ENCODE measurements at regions not wholly inside any gene's neighbourhood (a gene's known extent, or its start where the extent isn't known, plus 50 kb on each side); places are given as distances from the start of the nearest gene placed in this dataset.

- DNase-seq, result no peak
Observed at GRCh38 chr7:46559194-46559832, 638.2 kb upstream of the IGFBP3 start.

GRCh38 chr7:46558482-46559193 is 637.6 kb upstream of the IGFBP3 start:
- no peak for DNase-seq

DNA sequence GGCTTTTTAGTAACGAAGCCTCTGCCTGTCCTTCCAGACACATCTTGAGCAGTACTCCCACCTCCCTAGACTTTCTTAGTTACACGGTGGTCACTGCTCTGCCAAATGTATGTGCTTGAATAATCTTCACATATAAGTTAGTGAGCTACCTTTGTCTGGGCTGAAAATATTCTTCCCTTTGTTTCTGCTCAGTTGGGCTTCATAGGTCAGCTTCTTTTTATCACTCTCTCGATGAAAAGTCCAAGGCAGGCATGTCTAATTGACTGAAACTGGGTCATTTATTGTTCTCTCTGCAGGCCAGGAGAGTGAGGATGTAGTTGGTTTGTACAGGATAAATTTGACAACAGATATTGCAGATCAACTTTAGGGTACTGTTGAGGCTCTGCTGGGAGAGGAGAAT is 636.7 kb upstream of the IGFBP3 start:
- no peak for DNase-seq

- no peak for DNase-seq
Observed at GRCh38 chr7:46557295-46557711, 636.2 kb upstream of the IGFBP3 start.

DNA sequence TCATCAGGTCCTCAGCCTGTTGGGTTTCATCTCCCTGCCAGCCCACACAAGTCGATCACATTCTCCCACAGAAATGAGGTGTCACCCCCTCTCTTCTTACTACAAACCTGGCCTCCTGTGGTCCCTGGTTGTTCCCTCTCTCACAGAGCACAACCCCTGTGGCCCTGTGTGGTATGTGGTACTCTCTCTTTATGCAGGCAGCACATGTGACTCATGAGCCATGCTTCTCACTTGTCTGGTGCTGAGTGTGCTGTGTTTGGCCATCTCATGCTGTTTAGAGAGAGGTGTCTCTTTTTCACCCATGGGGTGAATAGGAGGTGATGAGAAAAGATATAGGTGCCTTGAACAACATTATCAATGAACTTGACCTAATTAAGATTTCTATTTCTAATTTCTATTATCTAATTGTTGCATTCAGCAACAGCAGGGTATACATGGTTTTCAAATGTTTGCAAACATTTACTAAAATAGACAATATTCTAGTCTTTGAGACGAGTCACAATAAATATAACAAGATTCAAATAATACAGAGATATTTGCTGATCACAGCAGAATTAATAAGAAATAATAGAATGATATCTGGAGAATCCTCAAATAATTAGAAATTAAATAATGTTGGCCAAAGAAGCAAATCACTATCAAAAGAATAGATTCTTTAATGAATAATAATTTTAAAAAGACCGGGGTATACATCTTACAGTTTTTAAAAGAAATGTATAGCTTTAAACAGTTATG is 633.8 kb upstream of the IGFBP3 start:
- DNase-seq, result no peak

GRCh38 chr7:46551603-46552002 is 630.5 kb upstream of the IGFBP3 start:
- DNase-seq, result no peak

DNA sequence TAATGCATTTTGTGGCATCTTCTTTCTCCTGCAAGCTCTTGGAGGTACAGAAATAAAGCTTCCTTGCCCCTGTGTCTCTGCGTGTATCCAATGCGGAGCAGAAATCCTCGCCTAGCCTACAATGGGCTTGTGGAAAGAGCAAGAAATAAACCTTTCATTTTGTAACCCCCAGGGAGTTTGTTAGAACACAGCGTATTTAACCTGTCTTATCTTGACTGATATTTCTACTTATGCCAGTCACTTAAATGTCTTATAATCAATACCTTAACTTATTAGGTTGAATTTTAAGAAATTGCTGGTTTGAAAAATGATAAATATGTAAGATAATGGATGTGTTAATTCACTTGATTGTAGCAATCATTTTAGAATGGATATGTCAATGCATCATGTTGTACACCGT is 629.8 kb upstream of the IGFBP3 start:
- no peak for DNase-seq

DNA sequence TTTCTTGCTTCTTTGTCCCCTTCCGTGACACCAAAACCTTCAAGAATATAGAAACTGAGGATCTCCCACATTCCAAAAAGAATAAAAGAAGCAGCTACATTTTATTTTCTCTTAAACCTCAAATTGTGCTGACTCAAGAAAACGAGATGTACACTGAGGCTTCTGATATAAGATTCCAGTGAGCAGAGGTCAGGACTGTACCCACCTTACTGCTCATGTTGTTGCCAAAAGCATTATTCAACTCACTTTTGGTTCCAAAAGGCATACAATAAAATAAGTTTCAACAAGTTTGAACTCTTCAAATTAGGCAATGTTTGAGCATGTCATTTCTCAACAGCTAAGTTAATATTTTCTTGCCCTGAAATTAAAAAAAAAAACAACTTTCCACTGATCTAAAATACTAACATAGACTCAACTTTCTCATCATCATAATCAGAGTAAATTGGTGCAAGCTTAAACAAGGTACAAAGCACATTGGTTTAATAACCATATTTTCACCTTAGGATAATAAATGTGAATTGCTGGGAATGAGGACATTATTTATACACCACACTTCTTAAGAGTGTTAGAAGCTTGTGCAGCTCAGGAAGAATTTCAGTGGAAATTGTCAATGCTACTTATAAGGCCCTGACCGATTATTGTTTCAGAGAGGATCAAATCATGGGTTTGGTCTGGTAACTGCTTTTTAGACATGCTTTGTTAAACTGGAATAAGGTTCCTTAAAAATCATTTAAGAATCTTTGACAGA is 629.0 kb upstream of the IGFBP3 start:
- no peak for DNase-seq

DNA sequence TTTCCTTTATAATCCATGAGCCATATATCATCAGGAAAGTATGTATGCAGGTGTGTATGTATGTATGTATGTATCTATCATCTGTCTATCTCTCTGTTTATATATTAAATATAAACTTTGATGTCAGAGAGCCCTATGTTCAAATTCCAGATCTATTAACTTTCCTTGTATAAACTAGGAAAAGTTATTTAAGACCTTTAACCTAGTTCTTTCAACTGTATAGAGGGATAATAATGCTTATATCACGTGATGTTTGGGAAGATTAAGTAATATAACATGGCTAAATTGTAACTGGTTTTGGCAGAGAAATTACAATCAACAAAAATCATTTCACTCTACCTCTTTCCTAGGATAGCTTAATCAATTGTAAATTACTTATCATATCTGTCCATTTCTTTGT is 628.3 kb upstream of the IGFBP3 start:
- no peak for DNase-seq

- DNase-seq, result no peak
Observed at GRCh38 chr7:46547044-46547443, 626.0 kb upstream of the IGFBP3 start.

- no peak for DNase-seq
Observed at GRCh38 chr7:46545790-46546189, 624.7 kb upstream of the IGFBP3 start.

- no peak for DNase-seq
Observed at GRCh38 chr7:46544396-46545008, 623.4 kb upstream of the IGFBP3 start.

DNA sequence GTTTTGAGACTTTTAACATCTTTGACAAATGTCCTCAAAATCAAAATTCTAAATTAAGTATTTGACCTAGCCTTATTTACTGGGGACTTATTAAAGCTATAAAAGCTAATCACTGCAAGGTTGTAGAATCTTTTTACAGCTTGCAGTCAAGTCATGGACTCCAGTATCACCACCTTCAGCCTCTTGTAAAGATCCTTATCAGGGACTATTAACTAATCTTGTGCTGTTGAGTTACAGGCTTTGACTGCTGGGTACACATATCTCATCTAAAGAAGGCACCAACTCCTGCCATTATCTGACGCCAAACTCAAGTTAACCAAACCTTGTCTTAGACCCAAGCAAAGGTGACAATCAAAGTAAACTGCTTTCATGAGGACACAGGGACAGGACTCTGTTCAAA is 621.0 kb upstream of the IGFBP3 start:
- no peak for DNase-seq

DNA sequence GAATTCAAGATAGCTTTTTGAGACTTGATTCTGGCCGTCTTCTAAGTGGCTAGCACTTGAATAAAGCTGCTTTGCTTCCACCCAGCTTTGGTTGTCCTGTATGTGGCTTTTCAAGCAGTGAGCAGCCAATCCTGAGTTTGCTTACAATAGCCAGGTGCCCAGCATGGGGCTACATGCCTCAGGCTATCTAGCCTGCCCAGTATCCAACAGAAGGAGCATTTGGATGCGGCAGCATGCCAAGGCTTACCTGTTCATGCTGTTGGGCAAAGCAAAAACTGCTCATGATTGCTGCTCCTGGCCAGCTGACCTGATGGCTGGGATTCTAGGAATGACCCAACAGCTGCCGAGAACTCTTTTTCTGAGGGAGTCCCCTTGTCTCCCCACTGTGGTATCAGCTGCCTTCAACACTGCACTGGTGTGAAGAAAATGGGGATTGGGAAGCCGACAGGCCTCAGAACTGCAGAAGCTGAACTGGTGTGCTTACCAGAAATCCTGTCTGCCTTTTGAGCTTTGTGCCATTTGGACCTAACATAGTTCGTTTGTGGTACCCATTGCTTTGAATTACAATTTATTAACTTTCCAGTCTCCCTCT is 618.9 kb upstream of the IGFBP3 start:
- no peak for DNase-seq

- DNase-seq, result no peak
Observed at GRCh38 chr7:46537191-46537905, 616.3 kb upstream of the IGFBP3 start.

DNA sequence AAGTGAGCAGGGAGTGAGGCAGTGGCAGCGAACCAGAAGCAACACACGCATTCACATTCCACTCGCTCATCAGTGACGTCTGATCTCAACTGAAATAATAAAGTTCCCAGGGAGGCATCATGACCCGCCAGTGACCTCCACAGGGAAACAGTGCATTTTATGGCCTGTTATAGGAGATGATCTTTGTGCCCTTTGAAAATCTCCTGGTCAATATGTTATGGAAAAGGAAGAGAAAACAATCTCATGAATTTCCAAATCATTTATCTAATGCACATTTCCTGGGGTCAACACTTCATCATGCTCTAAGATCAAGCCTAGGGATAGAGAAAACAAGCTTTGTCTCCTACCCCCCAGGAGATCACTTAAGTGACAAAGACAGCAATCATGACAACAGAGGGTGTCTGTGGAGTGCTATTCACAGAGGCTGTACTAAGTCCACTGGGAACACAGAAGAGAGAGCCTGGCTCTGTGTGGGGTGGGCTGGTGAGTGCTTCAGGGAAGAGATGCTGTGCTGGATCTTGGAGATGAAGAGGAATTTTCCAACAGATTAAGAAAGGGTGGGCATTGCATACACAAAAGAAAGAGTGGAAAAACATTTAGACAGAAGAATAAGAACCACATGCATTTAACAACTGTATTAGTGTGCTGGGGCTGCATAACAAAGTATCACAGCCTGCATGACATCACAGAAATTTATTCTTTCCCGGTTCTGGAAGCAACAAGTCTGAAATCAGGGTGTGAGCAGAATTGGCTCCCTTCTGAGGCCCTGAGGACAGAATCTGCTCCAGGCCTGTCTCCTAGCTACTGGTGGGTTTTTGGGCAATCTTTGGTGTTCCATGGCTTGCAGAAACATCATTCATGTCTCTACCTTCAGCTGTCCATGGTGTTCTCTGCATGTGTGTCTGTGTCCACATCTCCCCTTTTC is 613.9 kb upstream of the IGFBP3 start:
- no peak for DNase-seq

- no peak for DNase-seq
Observed at GRCh38 chr7:46533946-46534345, 612.9 kb upstream of the IGFBP3 start.

GRCh38 chr7:46532571-46532970 is 611.5 kb upstream of the IGFBP3 start:
- no peak for DNase-seq

DNA sequence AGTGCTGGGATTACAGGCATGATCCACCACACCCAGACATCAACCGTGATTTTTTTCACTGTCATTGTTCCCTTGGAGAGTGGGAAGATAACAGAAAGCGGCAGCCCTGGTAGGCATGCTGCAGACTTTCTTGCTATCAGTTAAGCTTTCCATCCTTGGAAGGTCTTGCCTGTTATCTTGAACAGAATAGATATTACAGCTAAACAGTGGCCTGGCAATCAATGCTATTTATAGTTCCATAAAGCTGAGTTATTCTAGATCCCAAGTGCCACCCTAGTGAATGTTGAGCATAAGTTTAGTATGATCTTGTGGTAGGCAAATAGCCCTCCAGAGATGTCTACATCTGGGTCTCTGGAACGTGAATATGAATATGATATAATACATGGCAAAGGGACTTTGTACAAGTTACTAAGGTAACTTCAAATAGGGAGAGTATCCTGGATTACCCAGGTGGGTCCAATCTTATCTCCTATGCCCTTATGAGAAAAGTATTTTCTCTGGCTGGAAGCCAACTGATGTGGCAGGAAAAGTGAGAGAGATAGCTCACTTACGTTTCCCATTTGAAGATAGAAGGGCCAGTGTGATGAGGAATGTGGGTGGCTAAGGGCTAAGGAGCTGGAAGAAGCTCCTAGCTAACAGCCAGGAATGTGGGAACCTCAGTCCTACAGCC is 609.1 kb upstream of the IGFBP3 start:
- no peak for DNase-seq

DNA sequence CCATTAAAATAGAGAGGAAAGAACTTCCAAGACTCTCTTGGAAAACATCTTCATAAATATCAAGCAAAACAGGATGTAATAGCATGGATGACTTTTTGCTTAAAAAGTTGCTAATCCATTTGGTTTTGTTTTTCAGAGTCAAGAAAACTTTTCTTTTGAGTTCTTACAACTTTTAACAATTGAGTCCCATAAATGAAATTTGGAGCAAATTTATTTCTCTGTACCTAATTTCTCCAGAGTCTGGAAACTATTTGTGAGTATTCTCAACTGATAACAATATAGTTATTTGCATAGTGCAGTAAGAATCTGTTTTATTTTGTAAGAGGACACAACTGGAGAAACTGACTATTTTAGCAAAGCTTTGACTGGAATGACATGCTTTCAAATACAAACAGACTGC is 606.3 kb upstream of the IGFBP3 start:
- DNase-seq, result no peak
